NCI-H226 (cell line): ENCODE measurements at regions not wholly inside any gene's neighbourhood (a gene's known extent, or its start where the extent isn't known, plus 50 kb on each side); places are given as distances from the start of the nearest gene placed in this dataset.
"Not testable (repeated sequence)": the region's sequence is repeated elsewhere in the genome, so short reads cannot be mapped to it uniquely, and the experiment has no call there.

Source experiments
- DNase-seq: peaks from one replicate; pipeline ENCODE4 v3.0.0-alpha.2; 2015

DNA sequence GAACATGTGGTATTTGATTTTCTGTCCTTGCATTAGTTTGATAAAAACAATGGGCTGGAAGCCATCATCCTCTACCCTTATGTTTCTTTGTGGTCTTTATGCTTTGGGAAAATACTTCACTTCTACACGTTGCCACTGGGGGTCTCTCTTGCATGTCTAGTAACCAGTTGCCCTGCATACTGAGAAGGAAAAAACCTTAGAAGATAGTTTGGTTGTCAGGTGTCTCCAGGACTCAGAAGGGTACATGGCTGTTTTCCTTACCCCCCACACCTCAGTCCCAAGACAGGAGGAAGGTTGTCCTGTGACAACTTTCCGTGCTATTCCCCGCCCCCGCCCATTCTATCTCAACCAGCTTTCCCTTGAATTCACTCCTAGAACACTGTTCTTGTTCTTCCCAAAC is 62.1 kb upstream of the LANCL3 start:
- no peak for DNase-seq

DNA sequence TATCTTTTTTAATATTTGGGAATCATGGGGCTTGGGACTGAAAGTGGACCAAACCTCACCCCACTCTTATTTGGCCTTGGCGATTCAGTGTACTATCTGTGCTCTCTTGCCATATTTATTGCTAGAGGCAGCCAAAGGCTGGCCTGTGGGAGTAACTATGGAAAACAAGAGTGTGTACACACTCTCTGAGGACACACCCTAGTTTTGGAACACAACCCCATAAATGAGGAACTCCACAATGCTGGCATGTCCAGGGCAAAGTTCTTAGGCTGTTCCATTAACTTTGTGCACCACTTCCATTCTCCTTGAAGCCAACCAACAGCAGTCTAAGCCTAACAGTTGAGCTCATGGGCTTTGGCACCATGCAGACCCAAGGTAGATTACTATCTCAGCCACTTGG is 54.9 kb upstream of the LANCL3 start:
- DNase-seq, result not testable (repeated sequence)

GRCh38 chrX:37519261-37519660 is 52.2 kb upstream of the LANCL3 start:
- not testable (repeated sequence) for DNase-seq

DNA sequence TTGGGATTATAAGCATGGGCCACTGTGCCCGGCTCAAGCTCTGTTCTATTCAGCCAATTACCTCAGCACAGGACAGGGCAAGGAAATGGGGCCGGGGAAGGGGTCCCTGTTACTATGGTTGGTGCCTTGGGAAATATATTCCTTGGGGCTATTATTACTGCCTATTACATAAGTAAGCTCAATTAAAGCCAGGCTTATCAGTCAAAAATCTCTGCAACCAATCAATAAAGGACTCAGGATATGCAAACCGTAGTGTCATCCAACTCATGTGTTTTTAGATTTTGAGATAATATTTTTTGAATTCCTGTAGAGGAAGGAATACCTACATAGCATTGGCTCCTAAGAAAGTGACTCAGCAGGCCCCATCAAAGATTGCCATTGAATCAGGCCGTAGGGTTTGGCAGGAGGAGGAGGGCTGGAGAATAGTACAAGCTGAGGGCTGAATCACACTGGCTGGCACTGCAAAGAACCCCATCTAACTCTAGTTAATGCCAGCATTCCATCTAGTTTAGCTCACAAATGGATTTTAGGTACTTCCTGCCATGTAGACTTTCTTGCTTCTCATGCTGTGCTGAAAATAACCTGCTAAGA is 50.5 kb upstream of the LANCL3 start:
- DNase-seq, result peak; percentile 79
